Naive thymus-derived CD4-positive, alpha-beta T cell (primary cell): ENCODE measurements at regions not wholly inside any gene's neighbourhood (a gene's known extent, or its start where the extent isn't known, plus 50 kb on each side); places are given as distances from the start of the nearest gene placed in this dataset.
A peak's percentile ranks its signal among the peaks of the same experiment; 100 is the strongest.
"Not testable (repeated sequence)": the region's sequence is repeated elsewhere in the genome, so short reads cannot be mapped to it uniquely, and the experiment has no call there.

Experiments used
- ATAC-seq: fragments of 150-1000 bp; cut with Tn5 transposase; 2 replicates; pipeline ENCODE4 v1.10.0; 2021; ENCODE audit warnings: mild to moderate bottlenecking, moderate library complexity
- CTCF ChIA-PET: fragments of 350-600 bp; sonication (Branson Sonifier 250); formaldehyde crosslinking; loops from one replicate; lab custom pipeline; 2021; ENCODE audit warnings: antibody characterized with exemption; lab: Charles Lee
- POLR2A ChIA-PET: fragments of 350-600 bp; sonication (Branson Sonifier 250); formaldehyde crosslinking; loops from one replicate; lab custom pipeline; 2021; ENCODE audit warnings: antibody characterized with exemption, inconsistent platforms; lab: Charles Lee
- DNase-seq, 9 donors: peaks; one replicate each; pipeline versions ENCODE4 v3.0.0 to v3.0.0-alpha.2; 2020 to 2022; ENCODE audit warnings: mixed read lengths in 1 of 9
- H3K27ac ChIP-seq: one replicate; pipeline ENCODE4 v1.7.0; 2013; ENCODE audit warnings: mild to moderate bottlenecking, low read depth, low read length, moderate library complexity
- H3K27me3 ChIP-seq, 2 donors: one replicate each; pipeline ENCODE4 v1.7.0; 2013; ENCODE audit warnings: low read length in 2 of 2, mild to moderate bottlenecking in 2 of 2, moderate library complexity in 2 of 2; ENCODE audit not compliant: control insufficient read depth in 2 of 2, insufficient read depth in 2 of 2
- H3K36me3 ChIP-seq, 3 experiments: 1 replicate in 2 of 3; 2 replicates in 1 of 3; pipeline ENCODE4 v1.7.0; 2013; ENCODE audit warnings: low read length in 3 of 3, mild to moderate bottlenecking in 3 of 3, moderate library complexity in 1 of 3; ENCODE audit not compliant: insufficient read depth in 3 of 3, control insufficient read depth in 2 of 3
- H3K4me1 ChIP-seq, 2 donors: one replicate each; pipeline ENCODE4 v1.7.0; 2013; ENCODE audit warnings: low read length in 2 of 2, mild to moderate bottlenecking in 2 of 2, moderate library complexity in 1 of 2; ENCODE audit not compliant: control insufficient read depth in 2 of 2, insufficient read depth in 2 of 2
- H3K4me3 ChIP-seq: 2 replicates; pipeline ENCODE4 v1.7.0; 2013; ENCODE audit warnings: mild to moderate bottlenecking, low read length
- H3K9me3 ChIP-seq, 3 experiments: 1 replicate in 2 of 3; 2 replicates in 1 of 3; pipeline ENCODE4 v1.7.0; 2013; ENCODE audit warnings: low read length in 3 of 3; ENCODE audit not compliant: control insufficient read depth in 2 of 3
- H3K27ac Mint-ChIP-seq, 9 donors: one replicate each; pipeline ENCODE4 v1.8.0; 2020 to 2022; ENCODE audit warnings: mixed read lengths in 9 of 9, mild to moderate bottlenecking in 8 of 9, moderate library complexity in 5 of 9, inconsistent platforms in 2 of 9
- H3K27me3 Mint-ChIP-seq, 5 donors: one replicate each; pipeline ENCODE4 v1.8.0; 2021 to 2022; ENCODE audit warnings: mixed read lengths in 5 of 5, mild to moderate bottlenecking in 1 of 5
- H3K36me3 Mint-ChIP-seq, 5 donors: one replicate each; pipeline ENCODE4 v1.8.0; 2020 to 2022; ENCODE audit warnings: mixed read lengths in 5 of 5, mild to moderate bottlenecking in 3 of 5, inconsistent platforms in 1 of 5
- H3K4me1 Mint-ChIP-seq, 7 donors: one replicate each; pipeline ENCODE4 v1.8.0; 2020 to 2022; ENCODE audit warnings: mixed read lengths in 7 of 7, mild to moderate bottlenecking in 3 of 7, inconsistent platforms in 1 of 7
- H3K4me3 Mint-ChIP-seq, 10 donors: one replicate each; pipeline ENCODE4 v1.8.0; 2020 to 2022; ENCODE audit warnings: mild to moderate bottlenecking in 10 of 10, mixed read lengths in 10 of 10, moderate library complexity in 6 of 10, inconsistent platforms in 2 of 10
- H3K9me3 Mint-ChIP-seq, 11 donors: one replicate each; pipeline ENCODE4 v1.8.0; 2020 to 2022; ENCODE audit warnings: mixed read lengths in 11 of 11, mild to moderate bottlenecking in 4 of 11, inconsistent platforms in 1 of 11, moderate library complexity in 1 of 11
- intact Hi-C, 2 donors: fragments of 100-400 bp; cut with micrococcal nuclease; formaldehyde crosslinking; loops; one replicate each; pipeline ENCODE4 v1.15.1; 2023

DNA sequence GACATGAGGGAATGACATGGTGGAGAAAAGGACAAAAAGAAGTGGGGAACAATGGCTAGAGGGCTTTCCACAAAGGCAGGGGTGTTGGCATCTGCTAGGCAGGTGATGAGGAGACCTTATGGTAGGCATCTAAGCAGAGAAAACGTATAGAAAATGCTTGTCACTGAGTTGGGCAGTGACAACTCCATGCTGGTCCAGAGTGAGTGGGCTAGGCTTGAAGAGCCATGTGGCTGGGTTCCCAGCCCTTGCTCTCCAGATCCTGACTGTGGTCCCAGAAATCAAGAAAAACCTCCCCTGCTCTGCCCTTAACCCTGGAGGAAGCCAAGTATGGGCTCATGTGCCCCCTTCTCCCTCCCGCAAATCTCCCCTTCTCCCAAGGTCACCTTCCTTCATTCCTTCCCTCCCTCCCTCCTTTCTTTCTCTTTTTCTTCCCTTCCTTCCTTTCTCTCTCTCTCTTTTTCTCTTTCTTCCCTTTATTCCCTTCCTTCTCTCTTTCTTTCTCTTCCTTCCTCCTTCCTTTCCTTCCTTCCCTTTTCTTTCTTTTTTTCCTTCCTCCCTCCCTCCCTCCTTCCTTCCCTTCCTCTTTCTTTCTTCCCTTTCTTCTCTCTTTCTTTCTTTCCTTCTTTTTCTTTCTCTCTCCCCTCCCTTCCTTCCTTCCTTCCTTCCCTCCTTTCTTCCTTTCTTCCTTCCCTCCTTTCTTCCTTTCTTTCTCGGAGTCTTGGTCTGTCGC, 102.8 kb downstream of the NAV1 start:
- POLR2A ChIA-PET, result no interaction called here
- H3K27ac Mint-ChIP-seq, result no peak overlapping the region
- H3K27me3 ChIP-seq, result no peaks in the 10 kb centered on the region
- no peaks in the 10 kb centered on the region for H3K36me3 ChIP-seq
- no peak for DNase-seq
- CTCF ChIA-PET, result interaction anchor here (0.7 kb wide), 1 partner anchor 48 kb away, joined by 3 read pairs; no protein-coding TSS in a partner anchor
- intact Hi-C loops, result no loop called here
- H3K27me3 Mint-ChIP-seq, result peaks cover 13 to 30% (median 22%) of the 10 kb centered on the region in 5 donors
- H3K27ac ChIP-seq, result no peak overlapping the region
- peaks cover 0 to 4% (median 0%) of the 10 kb centered on the region in 5 donors for H3K36me3 Mint-ChIP-seq
- peaks cover 0 to 4% (median 0%) of the 10 kb centered on the region in 7 donors for H3K4me1 Mint-ChIP-seq
- ATAC-seq, result no peak
- no peak overlapping the region for H3K4me3 Mint-ChIP-seq
- H3K9me3 ChIP-seq, result no peaks in the 10 kb centered on the region
- H3K4me1 ChIP-seq, result no peaks in the 10 kb centered on the region
- H3K4me3 ChIP-seq, result no peak overlapping the region
- peaks cover 0 to 4% (median 0%) of the 10 kb centered on the region in 11 donors for H3K9me3 Mint-ChIP-seq

GRCh38 chr1:201643835-201644104, 104.8 kb downstream of the NAV1 start:
- no peaks in the 10 kb centered on the region for H3K4me1 ChIP-seq
- Mint-ChIP-seq H3K9me3 (peaks cover 0 to 4% (median 0%) of the 10 kb centered on the region in 11 donors), H3K27me3 (peaks cover 24 to 42% (median 33%) of the 10 kb centered on the region in 5 donors), H3K27ac (no peak overlapping the region), H3K36me3 (peaks cover 0 to 4% (median 0%) of the 10 kb centered on the region in 5 donors), H3K4me1 (peaks cover 0 to 12% (median 0%) of the 10 kb centered on the region in 7 donors), H3K4me3 (no peak overlapping the region)
- CTCF ChIA-PET, result no interaction called here
- ATAC-seq (no peak), DNase-seq (no peak)
- H3K36me3 ChIP-seq, result no peaks in the 10 kb centered on the region
- no peak overlapping the region for H3K27ac ChIP-seq
- intact Hi-C loops, result no loop called here
- POLR2A ChIA-PET, result no interaction called here
- no peak overlapping the region for H3K4me3 ChIP-seq
- H3K27me3 ChIP-seq, result no peaks in the 10 kb centered on the region
- H3K9me3 ChIP-seq, result no peaks in the 10 kb centered on the region

GRCh38 chr1:201644197-201644596, 105.3 kb downstream of the NAV1 start:
- no peak overlapping the region for H3K4me3 Mint-ChIP-seq
- Histone ChIP-seq H3K27ac (no peak overlapping the region), H3K4me1 (no peaks in the 10 kb centered on the region), H3K9me3 (no peaks in the 10 kb centered on the region), H3K4me3 (no peak overlapping the region), H3K36me3 (no peaks in the 10 kb centered on the region), H3K27me3 (no peaks in the 10 kb centered on the region)
- H3K27me3 Mint-ChIP-seq, result peaks cover 24 to 42% (median 34%) of the 10 kb centered on the region in 5 donors
- peaks cover 0 to 4% (median 0%) of the 10 kb centered on the region in 5 donors for H3K36me3 Mint-ChIP-seq
- intact Hi-C loops, result no loop called here
- H3K4me1 Mint-ChIP-seq, result peaks cover 0 to 12% (median 0%) of the 10 kb centered on the region in 7 donors
- no peak overlapping the region for H3K27ac Mint-ChIP-seq
- no peak for ATAC-seq
- POLR2A ChIA-PET, result no interaction called here
- peaks cover 0 to 4% (median 0%) of the 10 kb centered on the region in 11 donors for H3K9me3 Mint-ChIP-seq
- CTCF ChIA-PET, result no interaction called here
- DNase-seq, result no peak

- H3K36me3 Mint-ChIP-seq, H3K4me1 ChIP-seq, CTCF ChIA-PET, H3K27me3 ChIP-seq, H3K4me3 Mint-ChIP-seq, H3K4me3 ChIP-seq, intact Hi-C loops, H3K9me3 Mint-ChIP-seq, H3K36me3 ChIP-seq, DNase-seq, H3K9me3 ChIP-seq, H3K27ac ChIP-seq, POLR2A ChIA-PET, ATAC-seq, H3K27ac Mint-ChIP-seq: not testable (repeated sequence)
- Mint-ChIP-seq H3K4me1 (peaks cover 0 to 16% (median 0%) of the 10 kb centered on the region in 7 donors), H3K27me3 (peaks cover 24 to 42% (median 41%) of the 10 kb centered on the region in 5 donors)
These were observed 106.1 kb downstream of the NAV1 start for GRCh38 chr1:201645000-201645399.

DNA sequence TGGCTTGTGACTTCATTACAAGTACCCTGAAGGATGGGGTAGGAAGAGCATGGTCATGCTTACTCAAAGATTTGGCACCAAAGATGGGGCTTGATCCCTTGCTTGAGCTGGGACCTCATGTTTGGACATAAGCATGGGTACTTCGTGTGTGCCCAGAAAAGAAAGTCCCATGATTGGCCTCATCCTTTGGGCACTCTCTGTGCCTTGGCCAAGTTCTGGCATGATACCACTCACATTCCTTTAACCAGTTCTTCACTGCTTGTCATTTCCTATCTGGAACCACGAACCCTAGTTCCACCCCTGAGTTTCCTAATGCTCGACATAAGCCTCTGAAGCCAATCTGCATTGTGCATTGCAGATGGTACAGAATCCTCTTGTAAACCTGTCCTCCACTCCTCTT, 107.0 kb downstream of the NAV1 start:
- ATAC-seq (no peak), DNase-seq (no peak)
- intact Hi-C loops, result no loop called here
- CTCF ChIA-PET, result no interaction called here
- Histone ChIP-seq H3K27me3 (no peaks in the 10 kb centered on the region), H3K36me3 (no peaks in the 10 kb centered on the region), H3K4me3 (no peak overlapping the region), H3K9me3 (no peaks in the 10 kb centered on the region), H3K4me1 (no peaks in the 10 kb centered on the region), H3K27ac (no peak overlapping the region)
- H3K36me3 Mint-ChIP-seq, result peaks cover 0 to 4% (median 0%) of the 10 kb centered on the region in 5 donors
- POLR2A ChIA-PET, result no interaction called here
- H3K27ac Mint-ChIP-seq, result no peak overlapping the region
- H3K27me3 Mint-ChIP-seq, result peaks cover 24 to 50% (median 46%) of the 10 kb centered on the region in 5 donors
- H3K4me1 Mint-ChIP-seq, result peaks cover 0 to 16% (median 0%) of the 10 kb centered on the region in 7 donors
- peaks cover 0 to 4% (median 0%) of the 10 kb centered on the region in 11 donors for H3K9me3 Mint-ChIP-seq
- no peak overlapping the region for H3K4me3 Mint-ChIP-seq

- ChIA-PET CTCF (no interaction called here), POLR2A (no interaction called here)
- no peaks in the 10 kb centered on the region for H3K27me3 ChIP-seq
- no peak overlapping the region for H3K27ac Mint-ChIP-seq
- H3K4me3 ChIP-seq, result no peak overlapping the region
- H3K4me3 Mint-ChIP-seq, result peak overlapping the region in 1 of 10 donors; percentile 6
- H3K9me3 Mint-ChIP-seq, result peaks cover 0 to 4% (median 0%) of the 10 kb centered on the region in 11 donors
- DNase-seq (no peak), ATAC-seq (no peak)
- intact Hi-C loops, result no loop called here
- peaks cover 0 to 16% (median 0%) of the 10 kb centered on the region in 7 donors for H3K4me1 Mint-ChIP-seq
- H3K27me3 Mint-ChIP-seq, result peaks cover 28 to 54% (median 47%) of the 10 kb centered on the region in 5 donors
- peaks cover 0 to 4% (median 0%) of the 10 kb centered on the region in 5 donors for H3K36me3 Mint-ChIP-seq
- no peaks in the 10 kb centered on the region for H3K36me3 ChIP-seq
- H3K9me3 ChIP-seq, result no peaks in the 10 kb centered on the region
- no peaks in the 10 kb centered on the region for H3K4me1 ChIP-seq
- H3K27ac ChIP-seq, result no peak overlapping the region
These were observed 107.6 kb downstream of the NAV1 start for GRCh38 chr1:201646411-201647022.
